Activated naive CD4-positive, alpha-beta T cell treated with Interleukin-2 at 50 U/mL for 16 hours (primary cell): ENCODE measurements at regions not wholly inside any gene's neighbourhood (a gene's known extent, or its start where the extent isn't known, plus 50 kb on each side); places are given as distances from the start of the nearest gene placed in this dataset.
"Not testable (repeated sequence)": the region's sequence is repeated elsewhere in the genome, so short reads cannot be mapped to it uniquely, and the experiment has no call there.

Experiments used
- DNase-seq: peaks from one replicate; pipeline ENCODE4 v3.0.0-alpha.2; 2020

GRCh38 chr7:65317372-65317771 lies 56.3 kb upstream of the ZNF92 start:
- no peak for DNase-seq

GRCh38 chr7:65310761-65311160 lies 62.9 kb upstream of the ZNF92 start:
- no peak for DNase-seq

GRCh38 chr7:65308300-65308678 lies 65.4 kb upstream of the ZNF92 start:
- DNase-seq = no peak

GRCh38 chr7:65307651-65308299 lies 65.9 kb upstream of the ZNF92 start:
- DNase-seq = peak; percentile 30

- DNase-seq = no peak
Measured at GRCh38 chr7:65304175-65304574, 69.5 kb upstream of the ZNF92 start.

GRCh38 chr7:65302883-65303282 lies 70.8 kb upstream of the ZNF92 start:
- DNase-seq = no peak

GRCh38 chr7:65301007-65301406 lies 72.6 kb upstream of the ZNF92 start:
- no peak for DNase-seq

- DNase-seq = no peak
Measured at GRCh38 chr7:65295409-65295808, 78.2 kb upstream of the ZNF92 start.

- not testable (repeated sequence) for DNase-seq
Measured at GRCh38 chr7:65290340-65290739, 83.3 kb upstream of the ZNF92 start.

GRCh38 chr7:65287023-65287422 lies 86.6 kb upstream of the ZNF92 start:
- DNase-seq = no peak

GRCh38 chr7:65285906-65286864 lies 87.5 kb upstream of the ZNF92 start:
- DNase-seq = no peak

GRCh38 chr7:65285241-65285640 lies 88.4 kb upstream of the ZNF92 start:
- DNase-seq = not testable (repeated sequence)

GRCh38 chr7:65279795-65280194 lies 93.9 kb upstream of the ZNF92 start:
- DNase-seq = no peak

GRCh38 chr7:65276822-65277221 lies 96.8 kb upstream of the ZNF92 start:
- no peak for DNase-seq

GRCh38 chr7:65271502-65271901 lies 102.2 kb upstream of the ZNF92 start:
- DNase-seq = not testable (repeated sequence)

- DNase-seq = peak; percentile 44
Measured at GRCh38 chr7:65269150-65269856, 104.4 kb upstream of the ZNF92 start.

GRCh38 chr7:65268782-65269149 lies 104.9 kb upstream of the ZNF92 start:
- no peak for DNase-seq

- DNase-seq = no peak
Measured at GRCh38 chr7:65265933-65266519, 107.6 kb upstream of the ZNF92 start.

- DNase-seq = no peak
Measured at GRCh38 chr7:65264258-65264657, 109.4 kb upstream of the ZNF92 start.

- DNase-seq = not testable (repeated sequence)
Measured at GRCh38 chr7:65260673-65261072, 113.0 kb upstream of the ZNF92 start.

GRCh38 chr7:65259864-65260525 lies 113.7 kb upstream of the ZNF92 start:
- DNase-seq = not testable (repeated sequence)

GRCh38 chr7:65254061-65254460 lies 119.6 kb upstream of the ZNF92 start:
- DNase-seq = no peak
